Gastroesophageal sphincter (tissue), 3 donors: ENCODE measurements at regions not wholly inside any gene's neighbourhood (a gene's known extent, or its start where the extent isn't known, plus 50 kb on each side); places are given as distances from the start of the nearest gene placed in this dataset.

ENCODE experiments used
- CTCF ChIP-seq, 4 experiments: fragments of 200-600 bp in 2 of 4; fragments of 450-650 bp in 2 of 4; sonication (generic) in 1 of 4; IDR thresholded peaks; one replicate each; pipeline ENCODE4 v1.5.1; 2017 to 2019; ENCODE audit warnings: antibody characterized with exemption in 4 of 4, mild to moderate bottlenecking in 2 of 4, moderate library complexity in 2 of 4
- EP300 ChIP-seq: sonication (generic); formaldehyde crosslinking; IDR thresholded peaks from one replicate; pipeline ENCODE4 v1.6.1; 2017; ENCODE audit warnings: antibody characterized with exemption, mild to moderate bottlenecking
- POLR2A ChIP-seq, 2 donors: fragments of 450-650 bp; IDR thresholded peaks; one replicate each; pipeline ENCODE4 v1.6.1; 2017; ENCODE audit warnings: antibody characterized with exemption in 2 of 2, mild to moderate bottlenecking in 2 of 2, moderate library complexity in 1 of 2
- POLR2AphosphoS5 ChIP-seq: sonication (generic); formaldehyde crosslinking; IDR thresholded peaks from one replicate; pipeline ENCODE4 v1.6.1; 2017; ENCODE audit warnings: antibody characterized with exemption

GRCh38 chr2:4098137-4098536, 394.8 kb downstream of the DCDC2C start:
- no peak for TF ChIP-seq POLR2AphosphoS5
- TF ChIP-seq CTCF (IDR thresholded peaks at IDR 0.05), result no peak
- TF ChIP-seq POLR2A (IDR thresholded peaks at IDR 0.05), result no peak
- TF ChIP-seq EP300, result no peak
